ENCODE measurements at regions not wholly inside any gene's neighbourhood (a gene's known extent, or its start where the extent isn't known, plus 50 kb on each side); places are given as distances from the start of the nearest gene placed in this dataset.
"Not testable (repeated sequence)": the region's sequence is repeated elsewhere in the genome, so short reads cannot be mapped to it uniquely, and the experiment has no call there.

GRCh38 chr10:38330306-38330705, 236.2 kb downstream of the ZNF37A start:
- H3K4me3 ChIP-seq (ENCODE audit: low read depth, low read length), result not testable (repeated sequence)

DNA sequence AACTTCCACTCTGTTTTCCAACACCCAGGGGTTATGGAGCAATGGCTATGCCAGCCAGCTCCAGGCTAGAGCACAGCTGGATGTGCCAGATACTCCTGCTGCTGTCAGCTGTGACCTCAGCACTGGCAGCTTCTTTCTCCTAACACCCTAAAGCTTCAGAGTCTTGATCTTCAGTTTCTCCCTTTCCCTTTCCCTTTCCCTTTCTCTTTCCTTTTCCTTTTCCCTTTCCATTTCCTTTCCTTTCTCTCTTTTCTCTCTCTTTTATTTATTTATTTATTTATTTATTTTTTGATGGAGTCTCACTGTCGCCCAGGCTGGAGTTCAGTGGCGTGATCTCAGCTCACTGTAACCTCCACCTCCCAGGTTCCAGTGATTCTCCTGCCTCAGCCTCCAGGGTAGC, 237.0 kb downstream of the ZNF37A start:
- not testable (repeated sequence) for H3K4me3 ChIP-seq (ENCODE audit: low read depth, low read length)

DNA sequence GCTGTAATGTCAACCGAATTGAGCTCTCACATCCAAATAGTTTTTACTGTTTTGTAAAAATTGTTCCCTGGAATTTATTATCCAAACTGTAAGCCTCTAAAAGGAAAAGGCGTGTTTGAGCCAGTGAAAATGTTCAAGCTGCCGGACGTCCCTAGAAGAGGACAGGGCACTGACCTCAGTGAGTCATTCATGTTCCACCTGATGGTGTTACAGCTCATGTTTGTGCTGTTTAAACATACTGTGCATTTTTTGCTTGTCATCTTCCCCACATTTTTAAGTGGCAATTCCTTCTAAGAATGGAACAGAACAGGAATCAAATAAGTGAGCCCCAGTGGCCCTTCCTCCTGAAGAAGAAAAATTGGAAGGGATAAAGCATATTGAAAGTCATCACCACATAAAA, 239.6 kb downstream of the ZNF37A start:
- H3K4me3 ChIP-seq (ENCODE audit: low read depth, low read length), result not testable (repeated sequence)

DNA sequence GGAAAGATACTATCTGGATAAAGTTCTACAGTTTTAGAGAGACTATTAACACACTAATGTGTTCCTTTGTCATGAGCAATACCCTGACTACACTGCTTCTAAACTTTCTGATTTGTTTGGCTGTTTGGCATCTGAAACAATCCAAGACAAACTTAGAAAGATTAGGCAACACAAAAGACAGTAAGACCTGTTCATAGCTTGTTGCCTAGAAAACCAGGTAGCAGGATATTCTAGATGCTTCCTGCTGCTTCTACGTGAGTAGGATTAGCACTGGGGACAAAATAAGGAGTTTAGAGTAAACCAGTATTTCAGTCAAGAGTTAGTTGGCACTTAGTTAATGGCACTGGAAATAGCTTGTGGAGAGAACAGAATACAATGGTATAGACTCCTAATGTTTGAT, 256.5 kb downstream of the ZNF37A start:
- H3K4me3 ChIP-seq (ENCODE audit: low read depth, low read length), result not testable (repeated sequence)

GRCh38 chr10:38354410-38354809, 260.3 kb downstream of the ZNF37A start:
- not testable (repeated sequence) for H3K4me3 ChIP-seq (ENCODE audit: low read depth, low read length)

- H3K4me3 ChIP-seq (ENCODE audit: low read depth, low read length), result peak overlapping the region; percentile 50
Observed at GRCh38 chr10:38355911-38356526, 261.9 kb downstream of the ZNF37A start.

DNA sequence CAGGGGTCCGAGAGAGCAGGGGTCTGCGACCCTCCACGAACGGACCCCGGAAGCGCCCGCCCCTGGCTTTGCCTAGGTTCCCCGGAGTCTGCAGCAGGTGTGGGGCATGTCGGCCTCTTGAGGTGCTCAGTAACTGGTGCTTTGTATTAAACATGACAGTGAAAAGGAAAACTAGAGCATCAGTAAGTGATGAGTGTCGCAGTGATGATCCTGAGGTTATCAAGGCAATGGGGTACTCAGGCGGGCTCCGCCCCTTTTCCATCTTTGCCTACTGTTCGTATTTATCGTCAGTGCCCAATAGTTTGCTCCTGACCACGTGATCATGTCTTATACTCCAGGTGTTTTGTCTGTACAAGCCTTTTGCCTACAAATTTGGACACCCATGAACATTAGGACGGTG, 262.4 kb downstream of the ZNF37A start:
- H3K4me3 ChIP-seq (ENCODE audit: low read depth, low read length), result peak overlapping the region; percentile 50

DNA sequence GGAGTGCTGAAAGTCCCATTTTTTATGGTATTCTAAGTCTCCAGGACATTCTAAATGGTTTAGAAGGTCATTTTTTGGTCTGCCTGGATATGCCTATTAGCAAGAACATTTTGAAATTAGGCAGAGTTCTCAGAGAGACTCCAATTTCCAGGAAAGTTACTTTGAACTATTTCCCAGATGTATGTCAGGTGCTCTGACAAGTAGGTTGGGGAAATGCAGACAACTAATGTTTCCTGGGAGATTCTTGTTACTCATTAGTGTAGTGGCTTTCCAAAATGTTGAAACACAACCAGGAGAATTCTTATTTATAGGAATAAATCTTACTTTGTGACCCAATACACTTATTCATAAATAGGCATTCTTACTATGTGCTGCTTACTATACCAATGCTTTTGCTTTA, 268.4 kb downstream of the ZNF37A start:
- H3K4me3 ChIP-seq (ENCODE audit: low read depth, low read length), result not testable (repeated sequence)

GRCh38 chr10:38364073-38364472, 269.9 kb downstream of the ZNF37A start:
- not testable (repeated sequence) for H3K4me3 ChIP-seq (ENCODE audit: low read depth, low read length)

GRCh38 chr10:38365917-38366316, 271.8 kb downstream of the ZNF37A start:
- H3K4me3 ChIP-seq (ENCODE audit: low read depth, low read length), result not testable (repeated sequence)
- TF ChIP-seq, protein P1, sequence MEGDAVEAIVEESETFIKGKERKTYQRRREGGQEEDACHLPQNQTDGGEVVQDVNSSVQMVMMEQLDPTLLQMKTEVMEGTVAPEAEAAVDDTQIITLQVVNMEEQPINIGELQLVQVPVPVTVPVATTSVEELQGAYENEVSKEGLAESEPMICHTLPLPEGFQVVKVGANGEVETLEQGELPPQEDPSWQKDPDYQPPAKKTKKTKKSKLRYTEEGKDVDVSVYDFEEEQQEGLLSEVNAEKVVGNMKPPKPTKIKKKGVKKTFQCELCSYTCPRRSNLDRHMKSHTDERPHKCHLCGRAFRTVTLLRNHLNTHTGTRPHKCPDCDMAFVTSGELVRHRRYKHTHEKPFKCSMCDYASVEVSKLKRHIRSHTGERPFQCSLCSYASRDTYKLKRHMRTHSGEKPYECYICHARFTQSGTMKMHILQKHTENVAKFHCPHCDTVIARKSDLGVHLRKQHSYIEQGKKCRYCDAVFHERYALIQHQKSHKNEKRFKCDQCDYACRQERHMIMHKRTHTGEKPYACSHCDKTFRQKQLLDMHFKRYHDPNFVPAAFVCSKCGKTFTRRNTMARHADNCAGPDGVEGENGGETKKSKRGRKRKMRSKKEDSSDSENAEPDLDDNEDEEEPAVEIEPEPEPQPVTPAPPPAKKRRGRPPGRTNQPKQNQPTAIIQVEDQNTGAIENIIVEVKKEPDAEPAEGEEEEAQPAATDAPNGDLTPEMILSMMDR (IDR thresholded peaks at IDR 0.05; ENCODE audit: borderline replicate concordance, insufficient read depth, low read depth, low read length), result peak; percentile 24; the same call in 1 of the 2 replicates

DNA sequence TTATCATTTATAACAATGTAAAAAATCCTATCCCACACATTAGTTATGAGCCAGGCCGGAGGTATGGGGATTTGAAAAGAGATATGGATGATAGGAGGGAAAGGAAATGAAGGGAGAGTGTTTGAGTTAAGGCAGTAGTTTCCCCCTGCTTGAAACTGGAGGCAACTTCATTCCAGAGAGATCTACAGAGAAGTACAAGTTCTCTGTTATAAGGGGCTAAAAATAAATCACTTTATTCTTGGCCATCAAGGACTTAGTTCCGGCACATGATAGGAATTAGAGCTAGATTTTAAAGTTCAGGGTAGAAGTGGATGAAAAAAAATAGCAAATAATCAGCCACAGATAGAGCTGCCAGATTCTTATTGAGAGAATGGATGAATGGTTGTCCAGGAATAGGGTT, 289.7 kb downstream of the ZNF37A start:
- H3K4me3 ChIP-seq (ENCODE audit: low read depth, low read length), result not testable (repeated sequence)

- H3K4me3 ChIP-seq (ENCODE audit: low read depth, low read length), result not testable (repeated sequence)
Observed at GRCh38 chr10:38386869-38387268, 292.7 kb downstream of the ZNF37A start.

GRCh38 chr10:38390725-38391124, 296.6 kb downstream of the ZNF37A start:
- H3K4me3 ChIP-seq (ENCODE audit: low read depth, low read length), result not testable (repeated sequence)
- TF ChIP-seq, protein P1 (IDR thresholded peaks at IDR 0.05; ENCODE audit: borderline replicate concordance, insufficient read depth, low read depth, low read length), result peak; percentile 7; the same call in 1 of the 2 replicates

DNA sequence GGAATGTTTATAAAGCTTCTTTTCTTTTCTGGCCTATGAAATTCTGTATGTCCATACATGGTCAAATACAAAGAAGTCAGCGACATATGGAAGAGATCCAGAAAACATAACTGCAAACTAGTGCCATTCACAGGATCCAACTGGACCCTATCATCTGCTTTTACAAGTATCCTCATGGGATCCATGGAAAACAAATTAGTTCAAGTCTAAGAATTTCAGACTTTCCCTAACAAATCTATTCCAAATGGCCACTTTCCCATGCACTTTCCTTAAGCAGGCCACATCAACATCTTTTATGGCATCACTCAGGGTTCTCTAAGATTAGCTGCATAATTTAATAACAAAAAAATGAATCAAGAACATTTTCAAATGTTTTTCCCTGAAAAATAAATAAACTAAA, 301.3 kb downstream of the ZNF37A start:
- not testable (repeated sequence) for H3K4me3 ChIP-seq (ENCODE audit: low read depth, low read length)

GRCh38 chr10:38396178-38396954, 302.2 kb downstream of the ZNF37A start:
- not testable (repeated sequence) for H3K4me3 ChIP-seq (ENCODE audit: low read depth, low read length)

GRCh38 chr10:38401565-38401964, 307.4 kb downstream of the ZNF37A start:
- not testable (repeated sequence) for H3K4me3 ChIP-seq (ENCODE audit: low read depth, low read length)

GRCh38 chr10:38402442-38403346, 308.6 kb downstream of the ZNF37A start:
- peak overlapping the region; percentile 51 for H3K4me3 ChIP-seq (ENCODE audit: low read depth, low read length)
